Prostate gland (tissue), 2 donors: ENCODE measurements at regions not wholly inside any gene's neighbourhood (a gene's known extent, or its start where the extent isn't known, plus 50 kb on each side); places are given as distances from the start of the nearest gene placed in this dataset.

Source experiments
- DNase-seq: peaks from one replicate; pipeline ENCODE4 v3.0.0-alpha.2; 2019; ENCODE audit warnings: low spot score
- H3K27ac ChIP-seq, 2 donors: fragments of 200-600 bp; sonication (generic); 2 replicates each; pipeline ENCODE4 v1.5.1; 2017 to 2019
- H3K27me3 ChIP-seq: fragments of 200-600 bp; sonication (generic); replicated peaks from 2 replicates; pipeline ENCODE4 v1.5.1; 2019; ENCODE audit not compliant: insufficient read depth
- H3K36me3 ChIP-seq, 2 donors: fragments of 200-600 bp; sonication (generic); 1 replicate in 1 of 2; 2 replicates in 1 of 2; pipeline versions ENCODE4 v1.5.1 to v1.8.1; 2017 to 2019
- H3K4me1 ChIP-seq: fragments of 200-600 bp; sonication (generic); replicated peaks from 2 replicates; pipeline ENCODE4 v1.5.1; 2019
- H3K4me3 ChIP-seq, 2 donors: fragments of 200-600 bp; sonication (generic); 2 replicates each; pipeline ENCODE4 v1.5.1; 2017 to 2019
- H3K9me3 ChIP-seq: fragments of 200-600 bp; sonication (generic); 2 replicates; pipeline ENCODE4 v1.5.1; 2017
- POLR2A ChIP-seq: fragments of 450-650 bp; IDR thresholded peaks from one replicate; pipeline ENCODE4 v1.6.1; 2016; ENCODE audit warnings: antibody characterized with exemption, mild to moderate bottlenecking
- POLR2AphosphoS5 ChIP-seq: sonication (generic); formaldehyde crosslinking; IDR thresholded peaks from one replicate; pipeline ENCODE4 v1.6.1; 2017; ENCODE audit warnings: antibody characterized with exemption
- WGBS: methylation state at CpG from one replicate; pipeline ENCODE4 v1.1.5; 2018; 5-methylcytosine and 5-hydroxymethylcytosine counted together
- intact Hi-C: fragments of 100-400 bp; cut with DNase I; formaldehyde crosslinking; loops from one replicate; pipeline ENCODE4 v1.14.2; 2022
- TF ChIP-seq, protein P1 (sequence below), 4 experiments: fragments of 200-600 bp in 2 of 4; fragments of 450-650 bp in 2 of 4; sonication (generic) in 2 of 4; IDR thresholded peaks; 1 replicate in 3 of 4; 2 replicates in 1 of 4; pipeline ENCODE4 v1.5.1; 2016 to 2019; ENCODE audit warnings: antibody characterized with exemption in 4 of 4, mild to moderate bottlenecking in 2 of 4, moderate library complexity in 2 of 4

DNA sequence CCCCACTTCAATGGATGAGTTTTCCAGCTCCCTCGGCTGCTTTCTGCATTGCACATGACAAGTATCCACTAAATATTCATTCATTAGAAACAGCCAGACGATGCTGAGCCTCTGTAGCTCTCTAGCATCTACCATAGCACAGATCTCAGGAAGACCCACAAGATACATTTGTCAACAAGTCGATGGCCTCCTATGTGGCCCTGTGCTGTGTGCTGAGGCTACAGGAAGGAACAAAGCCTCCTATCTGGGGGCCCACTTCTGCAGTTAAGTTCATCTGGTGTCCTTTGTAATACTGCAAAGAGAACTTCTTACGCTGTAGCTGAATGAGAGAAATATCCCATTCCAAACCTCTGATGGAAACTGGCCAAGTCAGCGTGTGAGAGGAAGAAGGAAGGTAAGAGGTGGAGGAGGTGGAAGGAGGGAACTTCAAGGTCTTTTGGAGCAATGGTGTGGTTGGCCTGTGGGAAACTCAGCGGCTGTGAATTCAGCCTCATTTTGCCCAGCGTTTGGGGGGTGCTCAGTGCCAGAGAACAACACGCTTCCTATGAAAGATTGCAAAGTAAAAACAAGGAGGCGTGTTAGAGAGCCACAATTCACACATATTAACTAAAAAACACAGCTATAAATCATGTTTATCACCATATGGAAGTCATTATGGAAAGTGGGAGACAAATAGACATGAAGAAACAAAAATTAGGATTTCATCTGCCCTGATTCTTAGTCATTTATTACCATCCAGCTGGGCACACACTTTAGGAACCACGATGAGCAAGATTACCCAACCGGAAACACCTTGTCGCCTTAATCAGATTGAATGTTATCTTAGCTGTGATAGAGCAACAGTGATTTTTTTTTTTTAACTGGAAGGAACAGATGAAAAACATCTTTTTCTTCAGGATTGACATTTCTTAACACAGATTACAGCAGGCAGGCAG lies 62.2 kb upstream of the USP6NL start:
- no peaks in the 10 kb centered on the region for H3K27me3 ChIP-seq
- no peaks in the 10 kb centered on the region for H3K4me1 ChIP-seq
- TF ChIP-seq POLR2AphosphoS5 (no peak), POLR2A (no peak)
- TF ChIP-seq, protein P1, sequence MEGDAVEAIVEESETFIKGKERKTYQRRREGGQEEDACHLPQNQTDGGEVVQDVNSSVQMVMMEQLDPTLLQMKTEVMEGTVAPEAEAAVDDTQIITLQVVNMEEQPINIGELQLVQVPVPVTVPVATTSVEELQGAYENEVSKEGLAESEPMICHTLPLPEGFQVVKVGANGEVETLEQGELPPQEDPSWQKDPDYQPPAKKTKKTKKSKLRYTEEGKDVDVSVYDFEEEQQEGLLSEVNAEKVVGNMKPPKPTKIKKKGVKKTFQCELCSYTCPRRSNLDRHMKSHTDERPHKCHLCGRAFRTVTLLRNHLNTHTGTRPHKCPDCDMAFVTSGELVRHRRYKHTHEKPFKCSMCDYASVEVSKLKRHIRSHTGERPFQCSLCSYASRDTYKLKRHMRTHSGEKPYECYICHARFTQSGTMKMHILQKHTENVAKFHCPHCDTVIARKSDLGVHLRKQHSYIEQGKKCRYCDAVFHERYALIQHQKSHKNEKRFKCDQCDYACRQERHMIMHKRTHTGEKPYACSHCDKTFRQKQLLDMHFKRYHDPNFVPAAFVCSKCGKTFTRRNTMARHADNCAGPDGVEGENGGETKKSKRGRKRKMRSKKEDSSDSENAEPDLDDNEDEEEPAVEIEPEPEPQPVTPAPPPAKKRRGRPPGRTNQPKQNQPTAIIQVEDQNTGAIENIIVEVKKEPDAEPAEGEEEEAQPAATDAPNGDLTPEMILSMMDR (IDR thresholded peaks at IDR 0.05) = no peak
- no peak overlapping the region for H3K27ac ChIP-seq
- H3K4me3 ChIP-seq = no peak overlapping the region
- H3K36me3 ChIP-seq = no peaks in the 10 kb centered on the region
- intact Hi-C loops = no loop called here
- H3K9me3 ChIP-seq = no peaks in the 10 kb centered on the region
- DNase-seq = no peak
- WGBS = 48% methylated on average over 12 of the region's 12 CpGs

DNA sequence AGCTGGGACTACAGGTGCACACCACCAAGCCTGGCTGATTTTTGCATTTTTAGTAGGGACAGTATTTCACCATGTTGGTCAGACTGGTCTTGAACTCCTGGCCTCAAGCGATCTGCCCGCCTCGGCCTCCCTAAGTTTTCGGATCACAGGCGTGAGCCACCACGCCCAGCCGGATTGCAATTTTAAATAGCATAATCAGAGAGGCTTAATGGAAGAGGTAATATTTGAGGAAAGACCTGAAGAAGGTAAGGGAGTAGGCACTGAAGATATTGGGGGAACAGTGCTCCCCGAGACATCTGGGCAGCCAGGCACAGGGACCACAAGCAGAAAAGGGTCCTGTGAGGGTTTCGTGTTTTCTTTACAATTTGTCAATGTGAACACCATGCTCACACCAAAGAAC lies 61.4 kb upstream of the USP6NL start:
- Histone ChIP-seq H3K4me1 (no peaks in the 10 kb centered on the region), H3K36me3 (no peaks in the 10 kb centered on the region), H3K9me3 (no peaks in the 10 kb centered on the region), H3K27ac (no peak overlapping the region), H3K4me3 (no peak overlapping the region), H3K27me3 (no peaks in the 10 kb centered on the region)
- DNase-seq = no peak
- TF ChIP-seq POLR2A (no peak), POLR2AphosphoS5 (no peak)
- TF ChIP-seq, protein P1 (IDR thresholded peaks at IDR 0.05) = no peak
- intact Hi-C loops = no loop called here
- WGBS = 95% methylated on average over 9 of the region's 9 CpGs

DNA sequence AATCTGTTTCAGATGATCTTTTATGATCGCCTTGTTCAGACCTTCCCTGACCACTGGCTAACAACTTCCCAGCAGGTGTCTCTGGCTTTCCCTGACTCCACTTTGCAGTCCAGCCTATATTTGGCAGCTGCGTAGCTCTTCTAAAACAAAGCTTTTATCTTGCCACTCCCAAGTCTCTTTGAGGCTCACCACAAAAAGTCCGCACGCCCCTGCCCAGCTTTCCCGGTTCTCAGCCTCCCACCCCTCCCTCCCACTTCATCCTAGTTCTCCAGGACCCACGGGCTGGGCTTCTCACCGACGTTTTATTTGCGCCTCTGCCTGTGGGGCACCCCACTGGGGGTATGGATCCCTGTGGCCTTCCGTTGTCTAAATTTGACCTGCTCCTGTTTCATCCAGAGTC lies 58.9 kb upstream of the USP6NL start:
- no peaks in the 10 kb centered on the region for H3K36me3 ChIP-seq
- H3K4me1 ChIP-seq = no peaks in the 10 kb centered on the region
- WGBS = 67% methylated on average over 10 of the region's 10 CpGs
- H3K27ac ChIP-seq = no peak overlapping the region
- intact Hi-C loops = no loop called here
- DNase-seq = no peak
- no peak for TF ChIP-seq POLR2A
- TF ChIP-seq POLR2AphosphoS5 = no peak
- TF ChIP-seq, protein P1 (IDR thresholded peaks at IDR 0.05) = no peak
- H3K4me3 ChIP-seq = no peak overlapping the region
- no peaks in the 10 kb centered on the region for H3K27me3 ChIP-seq
- H3K9me3 ChIP-seq = no peaks in the 10 kb centered on the region

DNA sequence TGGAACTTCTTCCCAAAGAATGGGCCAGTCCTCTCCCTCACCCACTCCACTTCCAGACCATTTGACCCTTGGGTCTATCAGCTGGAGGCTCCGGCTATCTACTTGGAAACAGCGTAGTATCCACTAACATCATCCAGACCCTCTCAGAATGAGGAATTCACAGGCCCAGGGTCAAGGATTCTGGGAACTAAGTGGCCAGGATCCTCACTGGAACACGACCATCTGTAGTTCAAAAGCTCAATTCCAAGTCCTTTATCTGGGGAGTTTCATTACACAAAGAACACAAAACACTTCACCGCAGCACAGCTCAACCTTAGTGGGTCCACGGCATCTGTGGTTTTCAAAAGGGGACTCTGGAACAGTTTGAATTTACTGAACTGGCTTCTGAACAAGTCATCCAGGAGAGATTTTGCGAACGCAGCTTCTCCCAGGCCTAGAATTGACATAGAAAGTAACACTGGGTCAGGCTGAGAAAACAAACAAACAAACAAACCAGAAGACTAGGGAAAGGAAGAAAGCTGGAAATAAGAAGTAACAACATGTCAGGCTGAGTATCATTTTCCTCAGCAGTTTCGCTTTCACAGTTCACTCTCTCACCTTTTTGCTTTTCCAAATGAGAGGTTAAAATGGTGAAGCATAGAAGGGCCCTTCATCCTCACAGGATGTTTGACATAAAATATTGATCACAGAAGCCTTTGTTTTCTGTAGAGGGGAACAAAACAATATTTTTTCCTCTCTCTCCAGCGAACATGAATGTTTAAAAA lies 57.6 kb upstream of the USP6NL start:
- DNase-seq = no peak
- Histone ChIP-seq H3K9me3 (no peaks in the 10 kb centered on the region), H3K27ac (no peak overlapping the region), H3K36me3 (no peaks in the 10 kb centered on the region), H3K4me1 (no peaks in the 10 kb centered on the region), H3K27me3 (no peaks in the 10 kb centered on the region), H3K4me3 (no peak overlapping the region)
- WGBS = 82% methylated on average over 9 of the region's 9 CpGs
- intact Hi-C loops = no loop called here
- TF ChIP-seq, protein P1 (IDR thresholded peaks at IDR 0.05) = no peak
- no peak for TF ChIP-seq POLR2AphosphoS5
